ENCODE measurements at regions not wholly inside any gene's neighbourhood (a gene's known extent, or its start where the extent isn't known, plus 50 kb on each side); places are given as distances from the start of the nearest gene placed in this dataset.
"Not testable (repeated sequence)": the region's sequence is repeated elsewhere in the genome, so short reads cannot be mapped to it uniquely, and the experiment has no call there.

GRCh38 chr2:106293271-106293783 lies 99.2 kb upstream of the UXS1 start:
- no peak for DNase-seq (ENCODE audit: low spot score)
- no peak for ATAC-seq

- ATAC-seq (no peak), DNase-seq (ENCODE audit: low spot score) (no peak)
Measured at GRCh38 chr2:106292627-106293026, 98.5 kb upstream of the UXS1 start.

- peak; percentile 41 for ATAC-seq
- DNase-seq (ENCODE audit: low spot score), result peak; percentile 40
Measured at GRCh38 chr2:106288873-106289272, 94.8 kb upstream of the UXS1 start.

- ATAC-seq (no peak), DNase-seq (ENCODE audit: low spot score) (peak; percentile 0)
Measured at GRCh38 chr2:106285237-106285829, 91.2 kb upstream of the UXS1 start.

GRCh38 chr2:106284691-106285202 lies 90.6 kb upstream of the UXS1 start:
- ATAC-seq (no peak), DNase-seq (ENCODE audit: low spot score) (peak; percentile 14)

GRCh38 chr2:106284255-106284654 lies 90.2 kb upstream of the UXS1 start:
- ATAC-seq, result no peak
- DNase-seq (ENCODE audit: low spot score), result peak; percentile 33

- DNase-seq (ENCODE audit: low spot score) (peak; percentile 29), ATAC-seq (peak; percentile 13)
Measured at GRCh38 chr2:106283228-106284152, 89.4 kb upstream of the UXS1 start.

- DNase-seq (ENCODE audit: low spot score) (no peak), ATAC-seq (no peak)
Measured at GRCh38 chr2:106282462-106283170, 88.5 kb upstream of the UXS1 start.

- DNase-seq (ENCODE audit: low spot score), result not testable (repeated sequence)
- ATAC-seq, result peak; percentile 31
Measured at GRCh38 chr2:106281907-106282430, 87.9 kb upstream of the UXS1 start.

- ATAC-seq (no peak), DNase-seq (ENCODE audit: low spot score) (no peak)
Measured at GRCh38 chr2:106280722-106281446, 86.8 kb upstream of the UXS1 start.

GRCh38 chr2:106280224-106280623 lies 86.1 kb upstream of the UXS1 start:
- DNase-seq (ENCODE audit: low spot score), result no peak
- ATAC-seq, result no peak

- ATAC-seq (no peak), DNase-seq (ENCODE audit: low spot score) (no peak)
Measured at GRCh38 chr2:106278112-106278876, 84.2 kb upstream of the UXS1 start.

GRCh38 chr2:106277426-106277825 lies 83.3 kb upstream of the UXS1 start:
- DNase-seq (ENCODE audit: low spot score) (no peak), ATAC-seq (no peak)

- DNase-seq (ENCODE audit: low spot score) (no peak), ATAC-seq (no peak)
Measured at GRCh38 chr2:106275971-106276370, 81.9 kb upstream of the UXS1 start.

- no peak for ATAC-seq
- DNase-seq (ENCODE audit: low spot score), result no peak
Measured at GRCh38 chr2:106274668-106275067, 80.6 kb upstream of the UXS1 start.

GRCh38 chr2:106272216-106272807 lies 78.2 kb upstream of the UXS1 start:
- no peak for ATAC-seq
- no peak for DNase-seq (ENCODE audit: low spot score)

- peak; percentile 43 for DNase-seq (ENCODE audit: low spot score)
- peak; percentile 3 for ATAC-seq
Measured at GRCh38 chr2:106270471-106270891, 76.4 kb upstream of the UXS1 start.

GRCh38 chr2:106269591-106270291 lies 75.6 kb upstream of the UXS1 start:
- DNase-seq (ENCODE audit: low spot score), result peak; percentile 97
- ATAC-seq, result peak; percentile 96

Measured in left lobe of liver (tissue), 2 donors.